Osteoblast (primary cell): ENCODE measurements at regions not wholly inside any gene's neighbourhood (a gene's known extent, or its start where the extent isn't known, plus 50 kb on each side); places are given as distances from the start of the nearest gene placed in this dataset.

Experiments used
- DNase-seq: peaks from one replicate; pipeline ENCODE4 v3.0.0; 2011; ENCODE audit warnings: low spot score, mixed read lengths; ENCODE audit not compliant: insufficient read length; ENCODE audit errors: missing footprints
- H2AFZ ChIP-seq: 2 replicates; pipeline ENCODE4 v1.6.0; 2011; ENCODE audit warnings: mild to moderate bottlenecking, low read length
- H3K27ac ChIP-seq: 2 replicates; pipeline ENCODE4 v1.5.1; 2011; ENCODE audit warnings: mild to moderate bottlenecking, low read depth, low read length, moderate library complexity
- H3K27me3 ChIP-seq: 2 replicates; pipeline ENCODE4 v1.6.0; 2012; ENCODE audit warnings: mild to moderate bottlenecking, control low read depth, inconsistent platforms, low read length, moderate library complexity; ENCODE audit not compliant: insufficient read depth
- H3K36me3 ChIP-seq: 2 replicates; pipeline ENCODE4 v1.5.1; 2011; ENCODE audit warnings: mild to moderate bottlenecking, low read length, control low read depth, moderate library complexity; ENCODE audit not compliant: insufficient read depth
- H3K4me1 ChIP-seq: 2 replicates; pipeline ENCODE4 v1.5.1; 2011; ENCODE audit warnings: mild to moderate bottlenecking, low read length, control low read depth, moderate library complexity; ENCODE audit not compliant: insufficient read depth
- H3K4me2 ChIP-seq: 2 replicates; pipeline ENCODE4 v1.6.0; 2011; ENCODE audit warnings: mild to moderate bottlenecking, low read length; ENCODE audit not compliant: insufficient read depth
- H3K4me3 ChIP-seq: fragments of 200-600 bp; sonication (generic); 3 replicates; pipeline ENCODE4 v1.5.1; 2012; ENCODE audit warnings: mild to moderate bottlenecking, low read length, inconsistent platforms; ENCODE audit not compliant: insufficient read depth
- H3K79me2 ChIP-seq: 2 replicates; pipeline ENCODE4 v1.6.0; 2012; ENCODE audit warnings: mild to moderate bottlenecking, low read length, control low read depth, inconsistent platforms; ENCODE audit not compliant: insufficient read depth
- H3K9me3 ChIP-seq: 2 replicates; pipeline ENCODE4 v1.5.1; 2011; ENCODE audit warnings: low read depth, low read length, control low read depth
- H4K20me1 ChIP-seq: 2 replicates; pipeline ENCODE4 v1.6.0; 2012; ENCODE audit warnings: mild to moderate bottlenecking, low read length, control low read depth; ENCODE audit not compliant: insufficient read depth
- TF ChIP-seq, protein P1 (sequence below): IDR thresholded peaks from 2 replicates; pipeline ENCODE4 v1.5.1; 2011; ENCODE audit warnings: mild to moderate bottlenecking, low read depth, low read length, moderate library complexity; ENCODE audit errors: extremely low read depth

DNA sequence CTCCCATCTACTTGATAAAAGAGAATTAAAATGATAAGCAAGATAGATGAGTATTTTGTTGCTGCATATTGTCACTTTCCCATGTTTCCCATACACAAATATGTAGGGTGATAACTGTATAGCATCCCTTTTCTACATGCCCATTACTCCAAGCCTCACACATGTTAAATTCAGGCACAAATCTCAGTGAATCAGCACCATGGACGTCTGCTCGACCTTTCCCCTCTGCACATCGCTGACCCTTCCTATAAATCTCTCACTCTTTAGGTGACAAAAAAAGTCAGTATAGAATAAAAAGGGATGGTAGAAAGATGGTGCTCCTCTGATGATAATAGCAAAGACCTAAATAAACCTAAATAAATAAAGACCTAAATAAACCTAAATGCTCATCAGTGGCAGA is 1097.7 kb upstream of the C9orf72 start:
- H3K36me3 ChIP-seq: no peaks in the 10 kb centered on the region
- H3K4me1 ChIP-seq: no peaks in the 10 kb centered on the region
- H3K4me2 ChIP-seq: no peak overlapping the region
- TF ChIP-seq, protein P1, sequence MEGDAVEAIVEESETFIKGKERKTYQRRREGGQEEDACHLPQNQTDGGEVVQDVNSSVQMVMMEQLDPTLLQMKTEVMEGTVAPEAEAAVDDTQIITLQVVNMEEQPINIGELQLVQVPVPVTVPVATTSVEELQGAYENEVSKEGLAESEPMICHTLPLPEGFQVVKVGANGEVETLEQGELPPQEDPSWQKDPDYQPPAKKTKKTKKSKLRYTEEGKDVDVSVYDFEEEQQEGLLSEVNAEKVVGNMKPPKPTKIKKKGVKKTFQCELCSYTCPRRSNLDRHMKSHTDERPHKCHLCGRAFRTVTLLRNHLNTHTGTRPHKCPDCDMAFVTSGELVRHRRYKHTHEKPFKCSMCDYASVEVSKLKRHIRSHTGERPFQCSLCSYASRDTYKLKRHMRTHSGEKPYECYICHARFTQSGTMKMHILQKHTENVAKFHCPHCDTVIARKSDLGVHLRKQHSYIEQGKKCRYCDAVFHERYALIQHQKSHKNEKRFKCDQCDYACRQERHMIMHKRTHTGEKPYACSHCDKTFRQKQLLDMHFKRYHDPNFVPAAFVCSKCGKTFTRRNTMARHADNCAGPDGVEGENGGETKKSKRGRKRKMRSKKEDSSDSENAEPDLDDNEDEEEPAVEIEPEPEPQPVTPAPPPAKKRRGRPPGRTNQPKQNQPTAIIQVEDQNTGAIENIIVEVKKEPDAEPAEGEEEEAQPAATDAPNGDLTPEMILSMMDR: no peak
- no peaks in the 10 kb centered on the region for H3K27me3 ChIP-seq
- H3K4me3 ChIP-seq: no peak overlapping the region
- DNase-seq: no peak
- H3K79me2 ChIP-seq: no peaks in the 10 kb centered on the region
- no peak overlapping the region for H2AFZ ChIP-seq
- no peaks in the 10 kb centered on the region for H4K20me1 ChIP-seq
- H3K27ac ChIP-seq: no peak overlapping the region
- peaks cover 2% of the 10 kb centered on the region for H3K9me3 ChIP-seq

DNA sequence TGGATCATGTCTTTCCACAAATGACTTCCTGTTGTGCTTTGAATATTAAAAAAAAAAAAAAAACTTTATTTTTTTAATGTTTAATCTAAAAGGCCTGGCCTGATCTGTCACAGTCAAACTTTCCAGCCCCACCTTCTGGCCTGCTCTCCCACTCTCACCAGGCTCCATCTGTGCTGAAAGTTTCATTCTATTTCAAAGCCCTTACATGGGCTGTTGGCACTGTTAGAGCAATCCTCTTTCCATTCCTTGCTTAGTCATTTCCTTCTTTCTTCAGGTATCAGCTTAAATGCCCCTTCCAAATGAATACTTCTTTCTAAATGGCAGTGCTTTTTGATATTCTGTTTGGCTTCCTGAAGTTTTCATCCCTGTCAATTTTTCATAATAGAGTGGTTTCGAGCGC is 1104.8 kb upstream of the C9orf72 start:
- Histone ChIP-seq H3K9me3 (no peaks in the 10 kb centered on the region), H3K36me3 (no peaks in the 10 kb centered on the region), H3K4me1 (no peaks in the 10 kb centered on the region), H3K4me2 (no peak overlapping the region), H4K20me1 (no peaks in the 10 kb centered on the region), H3K27ac (no peak overlapping the region), H3K4me3 (no peak overlapping the region), H3K27me3 (no peaks in the 10 kb centered on the region), H2AFZ (no peak overlapping the region), H3K79me2 (no peaks in the 10 kb centered on the region)
- TF ChIP-seq, protein P1: no peak
- no peak for DNase-seq

DNA sequence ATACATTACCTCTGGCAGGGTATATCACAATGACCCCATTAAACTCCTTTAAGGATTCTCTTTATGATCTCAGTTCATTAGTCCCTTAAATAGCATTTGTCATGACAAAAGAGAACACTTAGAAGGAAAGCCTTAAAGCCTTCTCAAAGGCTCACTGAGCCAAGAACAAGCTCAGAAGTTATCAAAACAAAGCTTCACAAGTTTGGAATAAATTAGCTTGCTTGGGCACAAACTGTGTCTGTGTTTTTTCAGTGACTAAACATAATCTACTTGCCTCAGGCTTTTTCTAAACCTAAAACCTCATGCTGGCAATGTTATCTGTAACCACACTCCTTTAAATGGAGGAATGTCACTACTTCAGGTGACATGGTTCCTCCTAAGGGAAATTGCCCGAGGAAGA is 1114.9 kb upstream of the C9orf72 start:
- H3K9me3 ChIP-seq: peaks cover 2% of the 10 kb centered on the region
- H3K4me1 ChIP-seq: no peaks in the 10 kb centered on the region
- no peaks in the 10 kb centered on the region for H4K20me1 ChIP-seq
- H3K4me3 ChIP-seq: no peak overlapping the region
- TF ChIP-seq, protein P1: no peak
- DNase-seq: no peak
- no peaks in the 10 kb centered on the region for H3K79me2 ChIP-seq
- H3K27me3 ChIP-seq: no peaks in the 10 kb centered on the region
- H3K36me3 ChIP-seq: no peaks in the 10 kb centered on the region
- no peak overlapping the region for H2AFZ ChIP-seq
- no peak overlapping the region for H3K27ac ChIP-seq
- no peak overlapping the region for H3K4me2 ChIP-seq

DNA sequence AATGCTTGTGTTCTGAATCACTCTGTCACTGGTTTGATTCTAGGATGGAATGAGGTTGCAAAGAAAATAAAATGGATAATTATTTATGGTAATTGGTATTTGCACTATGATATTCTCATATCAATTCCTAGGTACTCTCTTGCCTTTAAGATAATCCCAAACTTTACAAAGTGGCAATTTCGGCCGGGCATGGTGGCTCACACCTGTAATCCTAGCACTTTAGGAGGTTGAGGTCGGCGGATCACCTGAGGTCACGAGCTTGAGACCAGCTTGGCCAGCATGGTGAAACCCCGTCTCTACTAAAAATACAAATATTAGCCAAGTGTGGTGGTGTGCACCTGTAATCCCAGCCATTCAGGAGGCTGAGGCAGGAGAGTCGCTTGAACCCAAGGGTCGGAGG is 1118.7 kb upstream of the C9orf72 start:
- Histone ChIP-seq H3K79me2 (no peaks in the 10 kb centered on the region), H3K4me1 (no peaks in the 10 kb centered on the region), H3K27me3 (no peaks in the 10 kb centered on the region), H3K4me3 (no peak overlapping the region), H3K9me3 (peaks cover 2% of the 10 kb centered on the region), H2AFZ (no peak overlapping the region), H3K4me2 (no peak overlapping the region), H3K36me3 (no peaks in the 10 kb centered on the region), H4K20me1 (no peaks in the 10 kb centered on the region), H3K27ac (no peak overlapping the region)
- TF ChIP-seq, protein P1: no peak
- no peak for DNase-seq
